ENCODE measurements at regions not wholly inside any gene's neighbourhood (a gene's known extent, or its start where the extent isn't known, plus 50 kb on each side); places are given as distances from the start of the nearest gene placed in this dataset.

DNA sequence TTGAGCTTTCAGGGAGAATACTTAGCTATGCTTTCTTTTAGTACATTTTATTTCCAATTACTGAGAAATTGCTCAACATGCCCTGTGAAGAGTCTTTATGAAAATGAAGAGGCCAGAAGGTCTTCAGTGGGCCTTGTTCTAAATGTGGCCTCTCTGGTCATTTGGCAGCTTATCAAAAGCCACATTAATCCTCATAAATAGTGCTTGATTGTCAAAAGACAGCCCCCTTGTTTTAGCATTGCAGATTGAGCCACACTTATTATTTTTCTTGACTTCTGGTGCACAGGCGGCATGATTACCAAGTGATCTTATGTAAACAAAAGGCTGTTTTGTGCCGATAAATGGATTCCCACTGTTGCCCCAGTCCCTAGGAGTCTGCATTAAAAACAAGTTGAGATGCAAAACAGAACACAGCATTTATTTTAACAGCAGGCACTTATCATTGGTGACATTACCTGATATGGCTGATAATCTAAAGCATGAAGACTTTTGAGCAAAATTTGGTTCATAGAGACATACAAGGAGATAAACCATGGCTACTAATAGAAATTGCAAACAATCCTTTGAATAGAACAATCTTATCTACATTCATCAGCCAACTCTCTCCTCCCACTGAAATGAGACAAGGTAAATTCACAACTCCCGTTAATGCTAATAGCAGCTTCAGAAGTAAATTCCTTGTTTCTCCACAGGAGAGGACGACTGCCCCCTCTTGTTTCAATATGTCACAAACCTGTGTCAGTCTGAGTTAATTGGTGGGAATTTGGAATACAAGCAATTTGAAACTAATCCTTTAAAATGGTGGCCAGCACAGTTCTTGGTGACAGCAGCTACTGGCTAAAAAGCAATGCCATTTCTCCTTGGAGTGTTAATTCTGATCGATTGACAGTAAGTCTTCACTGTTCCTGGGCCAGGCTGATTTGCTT is 194.3 kb downstream of the NSUN3 start:
- H3K36me3 ChIP-seq (ENCODE audit: control insufficient read depth, insufficient read depth, low read length): no peaks in the 10 kb centered on the region
- H3K27ac ChIP-seq (ENCODE audit: low read length): no peak overlapping the region
- H3K4me1 ChIP-seq (ENCODE audit: control insufficient read depth, insufficient read depth, low read length): no peaks in the 10 kb centered on the region
- no peak overlapping the region for H3K4me3 ChIP-seq (ENCODE audit: low read length)
- no peaks in the 10 kb centered on the region for H3K9me3 ChIP-seq (ENCODE audit: control insufficient read depth, insufficient read depth, low read length)
- no peaks in the 10 kb centered on the region for H3K27me3 ChIP-seq (ENCODE audit: control insufficient read depth, insufficient read depth, low read length)
- no peak for DNase-seq (ENCODE audit: low read depth, low spot score)
- WGBS (ENCODE audit: insufficient coverage, insufficient read length): no CpG with 5 or more reads among the region's 5 CpGs

DNA sequence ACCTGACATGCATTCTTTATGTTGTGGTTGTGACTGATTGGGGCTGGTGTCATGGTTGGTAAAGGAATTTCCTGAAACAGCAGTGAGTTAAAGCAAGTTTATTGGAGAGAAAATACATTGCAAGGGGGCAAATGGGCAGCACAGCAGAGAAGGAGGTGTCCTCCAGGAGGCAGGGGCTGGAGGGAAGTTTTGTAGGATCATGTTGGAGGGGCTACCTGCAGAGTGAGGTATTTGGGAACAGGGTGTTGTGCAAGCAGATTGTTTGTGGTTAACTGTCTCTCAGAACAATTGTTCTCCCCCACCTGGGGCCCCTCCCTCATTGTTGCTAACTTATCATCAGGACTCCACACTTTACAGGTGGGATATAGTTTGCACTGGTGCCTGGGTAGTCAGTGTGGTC is 196.0 kb downstream of the NSUN3 start:
- Histone ChIP-seq H3K4me3 (ENCODE audit: low read length) (no peak overlapping the region), H3K4me1 (ENCODE audit: control insufficient read depth, insufficient read depth, low read length) (no peaks in the 10 kb centered on the region), H3K36me3 (ENCODE audit: control insufficient read depth, insufficient read depth, low read length) (no peaks in the 10 kb centered on the region), H3K27ac (ENCODE audit: low read length) (no peak overlapping the region), H3K9me3 (ENCODE audit: control insufficient read depth, insufficient read depth, low read length) (no peaks in the 10 kb centered on the region), H3K27me3 (ENCODE audit: control insufficient read depth, insufficient read depth, low read length) (no peaks in the 10 kb centered on the region)
- no peak for DNase-seq (ENCODE audit: low read depth, low spot score)

DNA sequence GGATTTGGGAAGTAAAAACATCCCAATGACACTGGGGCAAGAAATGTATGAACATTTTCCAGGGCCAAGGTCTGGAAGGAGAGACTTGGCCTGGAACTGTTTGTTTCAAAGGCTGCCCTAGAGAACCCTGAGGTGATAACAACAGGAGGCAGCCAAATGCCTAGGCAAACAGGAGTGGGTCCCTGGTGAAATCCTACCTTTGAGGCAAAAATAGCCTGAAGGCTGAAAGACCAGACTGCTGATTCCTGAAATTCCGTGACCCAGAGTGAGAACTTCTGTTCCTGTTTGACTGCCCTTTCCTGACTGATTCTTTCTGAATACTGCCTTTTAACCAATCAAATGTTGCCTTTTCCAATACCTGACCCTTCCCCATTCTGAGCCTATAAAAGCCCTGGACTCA is 196.4 kb downstream of the NSUN3 start:
- no peak overlapping the region for H3K4me3 ChIP-seq (ENCODE audit: low read length)
- no peaks in the 10 kb centered on the region for H3K9me3 ChIP-seq (ENCODE audit: control insufficient read depth, insufficient read depth, low read length)
- no peak overlapping the region for H3K27ac ChIP-seq (ENCODE audit: low read length)
- H3K36me3 ChIP-seq (ENCODE audit: control insufficient read depth, insufficient read depth, low read length): no peaks in the 10 kb centered on the region
- H3K27me3 ChIP-seq (ENCODE audit: control insufficient read depth, insufficient read depth, low read length): no peaks in the 10 kb centered on the region
- no CpG with 5 or more reads among the region's 1 CpG for WGBS (ENCODE audit: insufficient coverage, insufficient read length)
- DNase-seq (ENCODE audit: low read depth, low spot score): no peak
- H3K4me1 ChIP-seq (ENCODE audit: control insufficient read depth, insufficient read depth, low read length): no peaks in the 10 kb centered on the region

DNA sequence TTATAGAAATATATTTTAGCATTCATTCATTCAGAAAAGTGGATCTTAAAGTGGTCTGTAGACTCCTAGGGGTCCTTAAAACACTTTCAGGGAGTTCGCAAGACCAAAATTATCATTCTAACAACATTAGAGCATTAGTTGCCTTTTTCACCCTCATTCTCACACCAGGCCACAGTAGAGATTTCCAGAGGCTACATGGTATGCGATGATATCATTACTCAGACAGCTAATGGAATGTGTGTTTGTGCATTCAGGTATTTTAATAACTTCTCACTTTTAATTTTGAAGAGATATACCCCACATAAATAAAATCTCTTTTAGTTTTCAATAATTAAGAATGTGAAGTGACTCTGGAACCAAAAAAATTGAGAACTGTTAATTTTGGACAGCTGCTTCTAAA is 206.9 kb downstream of the NSUN3 start:
- no peak overlapping the region for H3K27ac ChIP-seq (ENCODE audit: low read length)
- no peaks in the 10 kb centered on the region for H3K4me1 ChIP-seq (ENCODE audit: control insufficient read depth, insufficient read depth, low read length)
- no peaks in the 10 kb centered on the region for H3K27me3 ChIP-seq (ENCODE audit: control insufficient read depth, insufficient read depth, low read length)
- H3K4me3 ChIP-seq (ENCODE audit: low read length): no peak overlapping the region
- no peak for DNase-seq (ENCODE audit: low read depth, low spot score)
- WGBS (ENCODE audit: insufficient coverage, insufficient read length): no CpG with 5 or more reads among the region's 2 CpGs
- no peaks in the 10 kb centered on the region for H3K36me3 ChIP-seq (ENCODE audit: control insufficient read depth, insufficient read depth, low read length)
- no peaks in the 10 kb centered on the region for H3K9me3 ChIP-seq (ENCODE audit: control insufficient read depth, insufficient read depth, low read length)

DNA sequence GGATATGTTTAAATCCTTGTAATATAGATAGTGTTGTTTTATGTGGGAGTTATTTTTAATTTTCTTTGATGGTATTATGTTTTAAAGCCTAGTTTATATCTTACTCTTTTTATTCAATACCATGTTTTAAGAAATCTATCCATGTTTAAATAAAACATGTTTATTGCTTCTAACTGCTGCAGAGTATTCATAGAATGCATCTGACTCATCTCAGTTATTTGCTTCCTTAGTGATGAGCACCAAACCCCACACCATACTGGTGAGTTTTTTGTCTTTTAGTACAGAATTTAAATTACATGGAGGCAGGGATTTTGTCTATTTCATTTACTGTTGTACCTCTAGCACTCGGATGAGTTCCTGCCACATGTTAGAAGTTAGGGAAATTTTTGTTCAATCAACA is 209.2 kb downstream of the NSUN3 start:
- Histone ChIP-seq H3K4me3 (ENCODE audit: low read length) (no peak overlapping the region), H3K27me3 (ENCODE audit: control insufficient read depth, insufficient read depth, low read length) (no peaks in the 10 kb centered on the region), H3K4me1 (ENCODE audit: control insufficient read depth, insufficient read depth, low read length) (no peaks in the 10 kb centered on the region), H3K9me3 (ENCODE audit: control insufficient read depth, insufficient read depth, low read length) (no peaks in the 10 kb centered on the region), H3K27ac (ENCODE audit: low read length) (no peak overlapping the region), H3K36me3 (ENCODE audit: control insufficient read depth, insufficient read depth, low read length) (no peaks in the 10 kb centered on the region)
- DNase-seq (ENCODE audit: low read depth, low spot score): no peak
- no CpG with 5 or more reads among the region's 1 CpG for WGBS (ENCODE audit: insufficient coverage, insufficient read length)

DNA sequence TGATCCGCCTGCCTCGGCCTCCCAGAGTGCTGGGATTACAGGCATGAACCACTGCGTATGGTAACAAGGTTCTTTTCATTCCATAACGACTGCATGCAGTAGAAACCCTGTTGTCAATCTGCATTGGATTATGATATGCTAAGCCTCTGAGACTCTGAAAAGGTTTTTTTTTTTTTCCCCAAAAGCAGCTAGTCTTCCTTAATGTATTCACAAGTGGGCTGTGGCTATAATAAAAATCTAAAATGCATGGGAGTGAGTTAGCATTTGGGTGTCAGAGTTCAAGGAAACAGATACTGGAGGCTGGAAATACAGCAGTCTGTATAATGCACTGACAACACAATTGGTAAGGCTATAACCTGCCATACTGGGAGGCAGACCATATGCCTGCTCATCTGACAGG is 218.1 kb downstream of the NSUN3 start:
- no peak for DNase-seq (ENCODE audit: low read depth, low spot score)
- no peaks in the 10 kb centered on the region for H3K27me3 ChIP-seq (ENCODE audit: control insufficient read depth, insufficient read depth, low read length)
- WGBS (ENCODE audit: insufficient coverage, insufficient read length): no CpG with 5 or more reads among the region's 4 CpGs
- H3K4me1 ChIP-seq (ENCODE audit: control insufficient read depth, insufficient read depth, low read length): no peaks in the 10 kb centered on the region
- H3K9me3 ChIP-seq (ENCODE audit: control insufficient read depth, insufficient read depth, low read length): no peaks in the 10 kb centered on the region
- no peak overlapping the region for H3K4me3 ChIP-seq (ENCODE audit: low read length)
- H3K27ac ChIP-seq (ENCODE audit: low read length): no peak overlapping the region
- H3K36me3 ChIP-seq (ENCODE audit: control insufficient read depth, insufficient read depth, low read length): no peaks in the 10 kb centered on the region

DNA sequence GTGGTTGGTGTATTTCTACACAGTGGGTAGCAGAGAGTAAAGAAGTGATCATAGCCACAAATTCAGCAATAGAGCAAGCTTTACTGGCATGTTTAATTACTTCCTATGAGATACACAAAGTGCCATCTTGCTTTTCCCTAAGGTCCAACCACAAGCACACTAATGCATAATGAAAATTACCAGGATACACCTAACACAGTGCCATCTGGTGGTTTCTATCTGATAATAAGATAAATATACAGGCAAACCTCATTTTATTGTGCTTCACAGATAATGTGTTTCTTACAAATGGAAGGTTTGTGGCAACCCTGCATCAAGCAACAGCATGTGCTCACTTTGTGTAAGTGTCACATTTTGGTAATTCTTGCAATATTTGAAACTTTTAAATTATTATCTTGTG is 223.0 kb downstream of the NSUN3 start:
- H3K27ac ChIP-seq (ENCODE audit: low read length): no peak overlapping the region
- H3K4me1 ChIP-seq (ENCODE audit: control insufficient read depth, insufficient read depth, low read length): no peaks in the 10 kb centered on the region
- H3K36me3 ChIP-seq (ENCODE audit: control insufficient read depth, insufficient read depth, low read length): no peaks in the 10 kb centered on the region
- no peaks in the 10 kb centered on the region for H3K27me3 ChIP-seq (ENCODE audit: control insufficient read depth, insufficient read depth, low read length)
- no peak for DNase-seq (ENCODE audit: low read depth, low spot score)
- no peaks in the 10 kb centered on the region for H3K9me3 ChIP-seq (ENCODE audit: control insufficient read depth, insufficient read depth, low read length)
- no peak overlapping the region for H3K4me3 ChIP-seq (ENCODE audit: low read length)

DNA sequence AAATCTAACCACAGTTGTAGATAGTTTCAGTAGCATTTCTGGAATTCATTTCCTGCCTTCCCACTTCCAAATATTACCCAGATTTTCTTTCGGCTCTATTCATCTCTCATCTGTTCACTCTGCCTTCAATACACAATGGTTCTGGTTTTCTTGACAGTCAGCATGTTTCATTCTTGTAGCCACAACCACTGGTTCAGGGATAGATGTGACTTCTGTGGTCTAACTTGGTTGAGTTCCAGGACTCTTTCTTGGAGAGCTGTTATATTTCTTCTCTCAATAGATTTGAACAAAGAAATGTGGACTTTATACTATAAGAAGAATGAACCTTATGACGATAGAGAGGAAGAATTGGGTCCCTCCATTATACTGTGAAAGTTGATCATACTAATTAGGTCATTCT is 228.8 kb downstream of the NSUN3 start:
- Histone ChIP-seq H3K9me3 (ENCODE audit: control insufficient read depth, insufficient read depth, low read length) (no peaks in the 10 kb centered on the region), H3K4me3 (ENCODE audit: low read length) (no peak overlapping the region), H3K27ac (ENCODE audit: low read length) (no peak overlapping the region), H3K4me1 (ENCODE audit: control insufficient read depth, insufficient read depth, low read length) (no peaks in the 10 kb centered on the region), H3K27me3 (ENCODE audit: control insufficient read depth, insufficient read depth, low read length) (no peaks in the 10 kb centered on the region), H3K36me3 (ENCODE audit: control insufficient read depth, insufficient read depth, low read length) (no peaks in the 10 kb centered on the region)
- WGBS (ENCODE audit: insufficient coverage, insufficient read length): no CpG with 5 or more reads among the region's 2 CpGs
- DNase-seq (ENCODE audit: low read depth, low spot score): no peak

DNA sequence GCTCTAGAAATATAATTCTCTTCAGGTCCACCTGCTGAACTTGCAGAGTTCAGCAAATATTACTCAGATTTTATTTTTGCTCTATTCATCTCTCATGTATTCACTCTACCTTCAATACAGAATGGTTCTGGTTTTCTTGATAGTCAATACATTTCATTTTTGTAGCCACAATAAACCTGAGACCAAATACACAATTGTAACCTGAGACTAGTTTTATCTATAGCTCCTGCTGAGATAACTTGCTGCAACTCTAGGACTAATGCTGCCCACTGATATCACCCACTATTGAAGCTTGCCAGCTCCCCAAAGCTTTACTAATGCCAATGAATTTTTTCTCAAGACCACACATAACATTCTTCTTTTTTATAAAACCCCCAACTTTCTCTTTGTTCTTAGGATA is 229.3 kb downstream of the NSUN3 start:
- Histone ChIP-seq H3K27me3 (ENCODE audit: control insufficient read depth, insufficient read depth, low read length) (no peaks in the 10 kb centered on the region), H3K27ac (ENCODE audit: low read length) (no peak overlapping the region), H3K9me3 (ENCODE audit: control insufficient read depth, insufficient read depth, low read length) (no peaks in the 10 kb centered on the region), H3K36me3 (ENCODE audit: control insufficient read depth, insufficient read depth, low read length) (no peaks in the 10 kb centered on the region), H3K4me3 (ENCODE audit: low read length) (no peak overlapping the region), H3K4me1 (ENCODE audit: control insufficient read depth, insufficient read depth, low read length) (no peaks in the 10 kb centered on the region)
- DNase-seq (ENCODE audit: low read depth, low spot score): no peak

DNA sequence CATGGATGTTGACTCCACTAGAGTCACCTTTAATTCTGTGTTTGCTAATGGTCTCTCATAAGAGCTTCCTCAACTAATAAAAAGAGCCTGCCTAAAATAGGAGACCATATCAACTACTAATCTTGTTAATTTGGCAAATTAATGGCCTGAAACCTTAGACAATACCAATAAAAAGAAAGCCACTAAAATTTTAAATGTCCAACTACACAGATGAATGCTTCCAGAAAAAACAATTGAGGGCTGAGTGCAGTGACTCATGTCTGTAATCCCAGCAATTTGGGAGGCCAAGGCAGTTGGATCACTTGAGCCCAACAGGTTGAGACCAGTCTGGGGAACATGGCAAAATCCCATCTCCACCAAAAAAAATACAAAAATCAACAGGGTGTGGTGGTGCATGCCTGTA is 230.9 kb downstream of the NSUN3 start:
- no peak overlapping the region for H3K4me3 ChIP-seq (ENCODE audit: low read length)
- no peak overlapping the region for H3K27ac ChIP-seq (ENCODE audit: low read length)
- H3K4me1 ChIP-seq (ENCODE audit: control insufficient read depth, insufficient read depth, low read length): no peaks in the 10 kb centered on the region
- no peaks in the 10 kb centered on the region for H3K9me3 ChIP-seq (ENCODE audit: control insufficient read depth, insufficient read depth, low read length)
- no peak for DNase-seq (ENCODE audit: low read depth, low spot score)
- H3K27me3 ChIP-seq (ENCODE audit: control insufficient read depth, insufficient read depth, low read length): no peaks in the 10 kb centered on the region
- H3K36me3 ChIP-seq (ENCODE audit: control insufficient read depth, insufficient read depth, low read length): no peaks in the 10 kb centered on the region

DNA sequence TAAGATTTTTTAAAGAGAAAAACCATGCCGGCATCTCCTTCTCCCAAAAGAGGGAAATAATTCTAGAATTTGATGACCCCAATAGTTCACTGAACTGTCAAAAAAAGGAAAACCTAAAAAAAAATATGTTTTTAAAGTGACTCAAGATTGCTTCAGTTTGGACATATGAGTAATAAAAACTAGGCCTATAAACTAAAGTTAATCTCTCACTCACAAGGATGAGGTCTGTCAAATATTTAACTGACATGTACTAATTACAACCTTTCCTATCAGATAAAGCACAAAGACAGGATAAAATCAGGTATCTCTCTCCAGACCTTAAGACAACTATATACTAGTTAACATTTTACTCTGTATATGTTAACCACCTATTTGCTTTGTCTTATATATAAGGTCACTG is 231.9 kb downstream of the NSUN3 start:
- H3K4me3 ChIP-seq (ENCODE audit: low read length): no peak overlapping the region

More for the DNA sequence above, 231.9 kb downstream of the NSUN3 start:
- Histone ChIP-seq H3K36me3 (ENCODE audit: control insufficient read depth, insufficient read depth, low read length) (no peaks in the 10 kb centered on the region), H3K27ac (ENCODE audit: low read length) (no peak overlapping the region), H3K4me1 (ENCODE audit: control insufficient read depth, insufficient read depth, low read length) (no peaks in the 10 kb centered on the region), H3K9me3 (ENCODE audit: control insufficient read depth, insufficient read depth, low read length) (no peaks in the 10 kb centered on the region), H3K27me3 (ENCODE audit: control insufficient read depth, insufficient read depth, low read length) (no peaks in the 10 kb centered on the region)
- no peak for DNase-seq (ENCODE audit: low read depth, low spot score)
- WGBS (ENCODE audit: insufficient coverage, insufficient read length): no CpG with 5 or more reads among the region's 1 CpG

Measured in iPS DF 6.9 (cell line).